Nephron progenitor cell (in vitro differentiated cells): ENCODE measurements at regions not wholly inside any gene's neighbourhood (a gene's known extent, or its start where the extent isn't known, plus 50 kb on each side); places are given as distances from the start of the nearest gene placed in this dataset.

Source experiments
- DNase-seq: peaks from one replicate; pipeline ENCODE4 v3.0.0; 2021
- H3K27ac Mint-ChIP-seq: 2 replicates; pipeline ENCODE4 v1.8.0; 2021; ENCODE audit warnings: mild to moderate bottlenecking, moderate library complexity, mixed read lengths
- H3K27me3 Mint-ChIP-seq: 2 replicates; pipeline ENCODE4 v1.8.0; 2021; ENCODE audit warnings: mild to moderate bottlenecking, low read depth, mixed read lengths; ENCODE audit not compliant: poor library complexity
- H3K36me3 Mint-ChIP-seq: 2 replicates; pipeline ENCODE4 v1.8.0; 2021; ENCODE audit warnings: low read depth, mixed read lengths
- H3K4me1 Mint-ChIP-seq: 2 replicates; pipeline ENCODE4 v1.8.0; 2021; ENCODE audit warnings: mixed read lengths
- H3K4me3 Mint-ChIP-seq: 2 replicates; pipeline ENCODE4 v1.8.0; 2021; ENCODE audit warnings: mild to moderate bottlenecking, moderate library complexity, mixed read lengths
- H3K9me3 Mint-ChIP-seq: 2 replicates; pipeline ENCODE4 v1.8.0; 2021; ENCODE audit warnings: mild to moderate bottlenecking, moderate library complexity, mixed read lengths
- CTCF ChIP-seq: fragments of 200-600 bp; sonication (generic); IDR thresholded peaks from 2 replicates; pipeline ENCODE4 v1.5.0; 2021; ENCODE audit warnings: antibody characterized with exemption

- Mint-ChIP-seq H3K27ac (no peak overlapping the region), H3K36me3 (no peaks in the 10 kb centered on the region), H3K9me3 (no peaks in the 10 kb centered on the region), H3K4me3 (no peak overlapping the region), H3K27me3 (peaks cover 37% of the 10 kb centered on the region), H3K4me1 (peaks cover 7% of the 10 kb centered on the region)
- DNase-seq, result no peak
- no peak for TF ChIP-seq CTCF
Observed at GRCh38 chr17:33534087-33534486, 241.0 kb upstream of the ASIC2 start.

- no peaks in the 10 kb centered on the region for H3K9me3 Mint-ChIP-seq
- H3K4me3 Mint-ChIP-seq, result no peak overlapping the region
- H3K27me3 Mint-ChIP-seq, result peaks cover 35% of the 10 kb centered on the region
- no peaks in the 10 kb centered on the region for H3K4me1 Mint-ChIP-seq
- no peak overlapping the region for H3K27ac Mint-ChIP-seq
- no peaks in the 10 kb centered on the region for H3K36me3 Mint-ChIP-seq
- DNase-seq, result no peak
- no peak for TF ChIP-seq CTCF
Observed at GRCh38 chr17:33545124-33545523, 252.0 kb upstream of the ASIC2 start.

GRCh38 chr17:33550261-33550660 lies 257.2 kb upstream of the ASIC2 start:
- no peak for TF ChIP-seq CTCF
- no peak overlapping the region for H3K27ac Mint-ChIP-seq
- H3K9me3 Mint-ChIP-seq, result no peaks in the 10 kb centered on the region
- DNase-seq, result no peak
- no peaks in the 10 kb centered on the region for H3K36me3 Mint-ChIP-seq
- peaks cover 39% of the 10 kb centered on the region for H3K27me3 Mint-ChIP-seq
- no peak overlapping the region for H3K4me3 Mint-ChIP-seq
- H3K4me1 Mint-ChIP-seq, result no peaks in the 10 kb centered on the region

- H3K27ac Mint-ChIP-seq, result no peak overlapping the region
- TF ChIP-seq CTCF, result no peak
- no peak overlapping the region for H3K4me3 Mint-ChIP-seq
- peaks cover 34% of the 10 kb centered on the region for H3K27me3 Mint-ChIP-seq
- H3K36me3 Mint-ChIP-seq, result no peaks in the 10 kb centered on the region
- H3K9me3 Mint-ChIP-seq, result no peaks in the 10 kb centered on the region
- no peaks in the 10 kb centered on the region for H3K4me1 Mint-ChIP-seq
- no peak for DNase-seq
Observed at GRCh38 chr17:33551075-33551474, 258.0 kb upstream of the ASIC2 start.

- no peak for DNase-seq
- Mint-ChIP-seq H3K36me3 (no peaks in the 10 kb centered on the region), H3K27me3 (peaks cover 31% of the 10 kb centered on the region), H3K9me3 (no peaks in the 10 kb centered on the region), H3K4me1 (no peaks in the 10 kb centered on the region), H3K27ac (no peak overlapping the region), H3K4me3 (no peak overlapping the region)
- no peak for TF ChIP-seq CTCF
Observed at GRCh38 chr17:33551911-33552310, 258.8 kb upstream of the ASIC2 start.

GRCh38 chr17:33560165-33560564 lies 267.1 kb upstream of the ASIC2 start:
- Mint-ChIP-seq H3K27ac (no peak overlapping the region), H3K36me3 (no peaks in the 10 kb centered on the region)

More at GRCh38 chr17:33560165-33560564, 267.1 kb upstream of the ASIC2 start:
- DNase-seq, result no peak
- peaks cover 12% of the 10 kb centered on the region for H3K27me3 Mint-ChIP-seq
- H3K4me1 Mint-ChIP-seq, result no peaks in the 10 kb centered on the region
- H3K9me3 Mint-ChIP-seq, result peaks cover 18% of the 10 kb centered on the region
- H3K4me3 Mint-ChIP-seq, result no peak overlapping the region
- no peak for TF ChIP-seq CTCF
